Testis (tissue), 2 donors: ENCODE measurements at regions not wholly inside any gene's neighbourhood (a gene's known extent, or its start where the extent isn't known, plus 50 kb on each side); places are given as distances from the start of the nearest gene placed in this dataset.

ENCODE experiments used
- CTCF ChIP-seq, 3 experiments: fragments of 450-650 bp in 2 of 3; fragments of 200-600 bp in 1 of 3; sonication (generic) in 1 of 3; IDR thresholded peaks; one replicate each; pipeline ENCODE4 v1.5.1; 2016 to 2019; ENCODE audit warnings: antibody characterized with exemption in 3 of 3, mild to moderate bottlenecking in 2 of 3, moderate library complexity in 1 of 3
- POLR2A ChIP-seq: fragments of 450-650 bp; IDR thresholded peaks from one replicate; pipeline ENCODE4 v1.6.1; 2017; ENCODE audit warnings: antibody characterized with exemption, mild to moderate bottlenecking, moderate library complexity

- no peak for TF ChIP-seq CTCF (IDR thresholded peaks at IDR 0.05)
- TF ChIP-seq POLR2A, result no peak
Observed at GRCh38 chr5:175238326-175238725, 205.7 kb downstream of the DRD1 start.
